Caco-2 (cell line): ENCODE measurements at regions not wholly inside any gene's neighbourhood (a gene's known extent, or its start where the extent isn't known, plus 50 kb on each side); places are given as distances from the start of the nearest gene placed in this dataset.

Source experiments
- BruUV-seq: library from RNA; stranded (reverse); fragments of 400-500 nt; replicated peaks from 2 replicates; lab custom pipeline; 2021; lab: Mats Ljungman, UMichigan
- CTCF ChIA-PET: fragments of 300-600 bp; sonication (Branson Sonifier 250); formaldehyde crosslinking; loops from one replicate; lab custom pipeline; 2022; ENCODE audit warnings: antibody characterized with exemption; lab: Charles Lee
- POLR2A ChIA-PET: fragments of 300-600 bp; sonication (Branson Sonifier 250); formaldehyde crosslinking; loops from one replicate; lab custom pipeline; 2022; ENCODE audit warnings: antibody characterized with exemption; lab: Charles Lee
- DNase-seq, 2 experiments: peaks; one replicate each; pipeline versions ENCODE4 v3.0.0 to v3.0.0-alpha.2; 2020 to 2022
- H3K27me3 ChIP-seq: replicated peaks from 2 replicates; pipeline ENCODE4 v1.6.0; 2011; ENCODE audit warnings: low read length; ENCODE audit not compliant: control insufficient read depth, insufficient read depth
- H3K36me3 ChIP-seq: 2 replicates; pipeline ENCODE4 v1.5.1; 2011; ENCODE audit warnings: low read length; ENCODE audit not compliant: control insufficient read depth, insufficient read depth
- H3K4me1 ChIP-seq: fragments of 250-450 bp; sonication (Bioruptor Pico); 2 replicates; pipeline ENCODE4 v1.5.1; 2020; ENCODE audit warnings: mild to moderate bottlenecking
- H3K4me3 ChIP-seq: 2 replicates; pipeline ENCODE4 v1.5.1; 2011; ENCODE audit warnings: low read depth, mild to moderate bottlenecking, control low read depth, low read length
- H3K9me3 ChIP-seq: fragments of 250-450 bp; sonication (Bioruptor Pico); 2 replicates; pipeline ENCODE4 v1.5.1; 2020; ENCODE audit warnings: mild to moderate bottlenecking, moderate library complexity
- H3K27ac Mint-ChIP-seq: one replicate; pipeline ENCODE4 v1.8.0; 2022; ENCODE audit warnings: mixed read lengths; ENCODE audit not compliant: unreplicated experiment
- H3K27me3 Mint-ChIP-seq: one replicate; pipeline ENCODE4 v1.8.0; 2022; ENCODE audit warnings: mixed read lengths; ENCODE audit not compliant: insufficient read depth, unreplicated experiment
- H3K36me3 Mint-ChIP-seq: one replicate; pipeline ENCODE4 v1.8.0; 2022; ENCODE audit warnings: mild to moderate bottlenecking, mixed read lengths; ENCODE audit not compliant: insufficient read depth, unreplicated experiment
- H3K4me1 Mint-ChIP-seq: one replicate; pipeline ENCODE4 v1.8.0; 2022; ENCODE audit warnings: low read depth, mixed read lengths; ENCODE audit not compliant: unreplicated experiment
- H3K4me3 Mint-ChIP-seq: one replicate; pipeline ENCODE4 v1.8.0; 2022; ENCODE audit warnings: mild to moderate bottlenecking, moderate library complexity, mixed read lengths; ENCODE audit not compliant: unreplicated experiment
- H3K9me3 Mint-ChIP-seq: one replicate; pipeline ENCODE4 v1.8.0; 2022; ENCODE audit warnings: mixed read lengths; ENCODE audit not compliant: unreplicated experiment
- CTCF ChIP-seq, 2 experiments: fragments of 200-600 bp in 1 of 2; IDR thresholded peaks; 1 replicate in 1 of 2; 2 replicates in 1 of 2; pipeline versions ENCODE4 v1.5.1 to v1.8.0; 2011 to 2022; ENCODE audit warnings: antibody characterized with exemption in 1 of 2, control low read depth in 1 of 2, inconsistent platforms in 1 of 2, low read depth in 1 of 2, low read length in 1 of 2, mild to moderate bottlenecking in 1 of 2, moderate library complexity in 1 of 2; ENCODE audit not compliant: insufficient read depth in 1 of 2, severe bottlenecking in 1 of 2, unreplicated experiment in 1 of 2
- intact Hi-C: fragments of 100-400 bp; cut with micrococcal nuclease; formaldehyde crosslinking; loops from one replicate; pipeline ENCODE4 v1.10.0; 2022; ENCODE audit not compliant: unreplicated experiment

- Mint-ChIP-seq H3K4me1 (no peaks in the 10 kb centered on the region), H3K9me3 (no peaks in the 10 kb centered on the region), H3K27me3 (peaks cover 7% of the 10 kb centered on the region), H3K36me3 (peaks cover 4% of the 10 kb centered on the region), H3K27ac (no peak overlapping the region), H3K4me3 (no peak overlapping the region)
- ChIA-PET CTCF (no interaction called here), POLR2A (no interaction called here)
- no peak for TF ChIP-seq CTCF (IDR thresholded peaks at IDR 0.05; ENCODE audit: insufficient read depth in 1 of 2, low read depth in 1 of 2, low read length in 1 of 2, severe bottlenecking in 1 of 2, unreplicated experiment in 1 of 2)
- intact Hi-C loops = no loop called here
- no TSS peak for BruUV-seq
- Histone ChIP-seq H3K9me3 (no peaks in the 10 kb centered on the region), H3K4me3 (no peak overlapping the region), H3K36me3 (no peaks in the 10 kb centered on the region), H3K27me3 (no peaks in the 10 kb centered on the region), H3K4me1 (no peaks in the 10 kb centered on the region)
- no peak for DNase-seq
Measured at GRCh38 chr3:13243586-13243985, 170.4 kb upstream of the IQSEC1 start.

- ChIA-PET POLR2A (no interaction called here), CTCF (no interaction called here)
- Histone ChIP-seq H3K4me3 (no peak overlapping the region), H3K27me3 (no peaks in the 10 kb centered on the region), H3K36me3 (no peaks in the 10 kb centered on the region), H3K4me1 (no peaks in the 10 kb centered on the region), H3K9me3 (no peaks in the 10 kb centered on the region)
- Mint-ChIP-seq H3K4me1 (no peaks in the 10 kb centered on the region), H3K27ac (no peak overlapping the region), H3K4me3 (no peak overlapping the region), H3K36me3 (peaks cover 4% of the 10 kb centered on the region), H3K9me3 (no peaks in the 10 kb centered on the region), H3K27me3 (peaks cover 13% of the 10 kb centered on the region)
- intact Hi-C loops = no loop called here
- no TSS peak for BruUV-seq
- no peak for DNase-seq
- no peak for TF ChIP-seq CTCF (IDR thresholded peaks at IDR 0.05; ENCODE audit: insufficient read depth in 1 of 2, low read depth in 1 of 2, low read length in 1 of 2, severe bottlenecking in 1 of 2, unreplicated experiment in 1 of 2)
Measured at GRCh38 chr3:13242364-13242737, 169.1 kb upstream of the IQSEC1 start.

GRCh38 chr3:13241621-13242363 lies 168.6 kb upstream of the IQSEC1 start:
- no peak for TF ChIP-seq CTCF (IDR thresholded peaks at IDR 0.05; ENCODE audit: insufficient read depth in 1 of 2, low read depth in 1 of 2, low read length in 1 of 2, severe bottlenecking in 1 of 2, unreplicated experiment in 1 of 2)
- no peaks in the 10 kb centered on the region for H3K27me3 ChIP-seq
- H3K4me1 ChIP-seq = no peaks in the 10 kb centered on the region
- CTCF ChIA-PET = no interaction called here
- Mint-ChIP-seq H3K27me3 (peaks cover 13% of the 10 kb centered on the region), H3K4me1 (no peaks in the 10 kb centered on the region), H3K36me3 (peaks cover 4% of the 10 kb centered on the region), H3K4me3 (no peak overlapping the region), H3K27ac (no peak overlapping the region), H3K9me3 (no peaks in the 10 kb centered on the region)
- POLR2A ChIA-PET = no interaction called here
- H3K9me3 ChIP-seq = no peaks in the 10 kb centered on the region
- no peak overlapping the region for H3K4me3 ChIP-seq
- DNase-seq = no peak
- no peaks in the 10 kb centered on the region for H3K36me3 ChIP-seq
- intact Hi-C loops = no loop called here
- BruUV-seq = no TSS peak
